K562 (cell line): ENCODE measurements at regions not wholly inside any gene's neighbourhood (a gene's known extent, or its start where the extent isn't known, plus 50 kb on each side); places are given as distances from the start of the nearest gene placed in this dataset.

Source experiments
- ASH1L ChIP-seq: fragments of 450-650 bp; IDR thresholded peaks from 2 replicates; pipeline ENCODE4 v1.6.1; 2018; ENCODE audit warnings: borderline replicate concordance, mild to moderate bottlenecking, low read depth; ENCODE audit not compliant: partially characterized antibody
- ETV1 ChIP-seq: fragments of 450-650 bp; conservative IDR thresholded peaks from 2 replicates; pipeline ENCODE4 v1.6.1; 2016; ENCODE audit warnings: missing genetic modification characterization, control low read depth, low read depth, missing compliant biosample characterization
- FOSL1 ChIP-seq: fragments of 200-800 bp; sonication (Bioruptor generic); conservative IDR thresholded peaks from 2 replicates; pipeline ENCODE4 v1.6.1; 2016; ENCODE audit warnings: missing genetic modification characterization, missing compliant biosample characterization
- GABPB2 ChIP-seq: fragments of 250-450 bp; sonication (Bioruptor Pico); conservative IDR thresholded peaks from 2 replicates; pipeline ENCODE4 v1.5.1; 2021; ENCODE audit warnings: mild to moderate bottlenecking
- KLF13 ChIP-seq: fragments of 450-650 bp; IDR thresholded peaks from 2 replicates; pipeline ENCODE4 v1.6.1; 2016; ENCODE audit warnings: missing genetic modification characterization, low read depth, mild to moderate bottlenecking, missing compliant biosample characterization, moderate library complexity, borderline replicate concordance
- SRSF1 ChIP-seq: fragments of 200-400 bp; formaldehyde crosslinking; IDR thresholded peaks from 2 replicates; pipeline ENCODE4 v1.6.1; 2017; ENCODE audit warnings: mild to moderate bottlenecking, low read depth, low read length, moderate library complexity
- ZNF217 ChIP-seq: sonication (generic); formaldehyde crosslinking; IDR thresholded peaks from 2 replicates; pipeline ENCODE4 v1.8.0; 2022; ENCODE audit warnings: mild to moderate bottlenecking, missing genetic modification reagents
- TF ChIP-seq, protein P1 (sequence below), 2 experiments: fragments of 450-650 bp; IDR thresholded peaks; 2 replicates each; pipeline ENCODE4 v1.6.1; 2018; ENCODE audit warnings: mild to moderate bottlenecking in 2 of 2, low read depth in 1 of 2; ENCODE audit not compliant: partially characterized antibody in 2 of 2
- TF ChIP-seq, protein P2 (sequence below): fragments of 200-800 bp; sonication (Bioruptor generic); IDR thresholded peaks from 2 replicates; pipeline ENCODE4 v1.6.1; 2016; ENCODE audit warnings: missing genetic modification characterization, missing compliant biosample characterization
- TF ChIP-seq, protein P3 (sequence below): sonication (generic); formaldehyde crosslinking; IDR thresholded peaks from 2 replicates; pipeline ENCODE4 v1.8.0; 2022; ENCODE audit warnings: mild to moderate bottlenecking, low read depth, missing genetic modification reagents
- TF ChIP-seq, protein P4 (sequence below): fragments of 250-450 bp; sonication (Bioruptor Pico); IDR thresholded peaks from 2 replicates; pipeline ENCODE4 v1.4.0; 2020

DNA sequence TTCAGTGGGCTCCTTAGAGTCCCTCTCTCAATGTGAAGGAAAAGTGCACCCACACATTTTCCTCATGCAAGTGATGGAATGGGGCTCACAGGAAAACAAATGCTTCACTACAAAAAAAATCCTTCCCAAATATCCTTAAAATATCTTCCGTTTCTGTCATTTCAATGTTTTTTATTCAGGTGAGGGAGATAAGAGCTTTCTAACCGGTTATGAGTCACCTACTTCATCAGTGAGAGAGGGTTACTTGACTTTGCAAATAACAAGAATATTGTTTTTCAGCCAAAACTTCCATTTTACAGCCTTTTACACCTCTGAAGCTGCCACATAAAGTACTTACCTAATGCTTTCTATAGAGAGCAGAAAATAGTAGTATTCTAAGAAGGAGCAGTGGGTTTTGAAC, 98.3 kb upstream of the CD55 start (continued):
- TF ChIP-seq, protein P1, sequence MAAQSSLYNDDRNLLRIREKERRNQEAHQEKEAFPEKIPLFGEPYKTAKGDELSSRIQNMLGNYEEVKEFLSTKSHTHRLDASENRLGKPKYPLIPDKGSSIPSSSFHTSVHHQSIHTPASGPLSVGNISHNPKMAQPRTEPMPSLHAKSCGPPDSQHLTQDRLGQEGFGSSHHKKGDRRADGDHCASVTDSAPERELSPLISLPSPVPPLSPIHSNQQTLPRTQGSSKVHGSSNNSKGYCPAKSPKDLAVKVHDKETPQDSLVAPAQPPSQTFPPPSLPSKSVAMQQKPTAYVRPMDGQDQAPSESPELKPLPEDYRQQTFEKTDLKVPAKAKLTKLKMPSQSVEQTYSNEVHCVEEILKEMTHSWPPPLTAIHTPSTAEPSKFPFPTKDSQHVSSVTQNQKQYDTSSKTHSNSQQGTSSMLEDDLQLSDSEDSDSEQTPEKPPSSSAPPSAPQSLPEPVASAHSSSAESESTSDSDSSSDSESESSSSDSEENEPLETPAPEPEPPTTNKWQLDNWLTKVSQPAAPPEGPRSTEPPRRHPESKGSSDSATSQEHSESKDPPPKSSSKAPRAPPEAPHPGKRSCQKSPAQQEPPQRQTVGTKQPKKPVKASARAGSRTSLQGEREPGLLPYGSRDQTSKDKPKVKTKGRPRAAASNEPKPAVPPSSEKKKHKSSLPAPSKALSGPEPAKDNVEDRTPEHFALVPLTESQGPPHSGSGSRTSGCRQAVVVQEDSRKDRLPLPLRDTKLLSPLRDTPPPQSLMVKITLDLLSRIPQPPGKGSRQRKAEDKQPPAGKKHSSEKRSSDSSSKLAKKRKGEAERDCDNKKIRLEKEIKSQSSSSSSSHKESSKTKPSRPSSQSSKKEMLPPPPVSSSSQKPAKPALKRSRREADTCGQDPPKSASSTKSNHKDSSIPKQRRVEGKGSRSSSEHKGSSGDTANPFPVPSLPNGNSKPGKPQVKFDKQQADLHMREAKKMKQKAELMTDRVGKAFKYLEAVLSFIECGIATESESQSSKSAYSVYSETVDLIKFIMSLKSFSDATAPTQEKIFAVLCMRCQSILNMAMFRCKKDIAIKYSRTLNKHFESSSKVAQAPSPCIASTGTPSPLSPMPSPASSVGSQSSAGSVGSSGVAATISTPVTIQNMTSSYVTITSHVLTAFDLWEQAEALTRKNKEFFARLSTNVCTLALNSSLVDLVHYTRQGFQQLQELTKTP (IDR thresholded peaks at IDR 0.05; ENCODE audit: low read depth in 1 of 2, partially characterized antibody in 2 of 2), result no peak
- TF ChIP-seq GABPB2 (CRISPR knock-in tag) (no peak), ETV1 (tag) (peak; percentile 52), SRSF1 (no peak), FOSL1 (peak; percentile 92), ASH1L (no peak), ZNF217 (CRISPR knock-in tag) (no peak), KLF13 (no peak)
- TF ChIP-seq, protein P2, sequence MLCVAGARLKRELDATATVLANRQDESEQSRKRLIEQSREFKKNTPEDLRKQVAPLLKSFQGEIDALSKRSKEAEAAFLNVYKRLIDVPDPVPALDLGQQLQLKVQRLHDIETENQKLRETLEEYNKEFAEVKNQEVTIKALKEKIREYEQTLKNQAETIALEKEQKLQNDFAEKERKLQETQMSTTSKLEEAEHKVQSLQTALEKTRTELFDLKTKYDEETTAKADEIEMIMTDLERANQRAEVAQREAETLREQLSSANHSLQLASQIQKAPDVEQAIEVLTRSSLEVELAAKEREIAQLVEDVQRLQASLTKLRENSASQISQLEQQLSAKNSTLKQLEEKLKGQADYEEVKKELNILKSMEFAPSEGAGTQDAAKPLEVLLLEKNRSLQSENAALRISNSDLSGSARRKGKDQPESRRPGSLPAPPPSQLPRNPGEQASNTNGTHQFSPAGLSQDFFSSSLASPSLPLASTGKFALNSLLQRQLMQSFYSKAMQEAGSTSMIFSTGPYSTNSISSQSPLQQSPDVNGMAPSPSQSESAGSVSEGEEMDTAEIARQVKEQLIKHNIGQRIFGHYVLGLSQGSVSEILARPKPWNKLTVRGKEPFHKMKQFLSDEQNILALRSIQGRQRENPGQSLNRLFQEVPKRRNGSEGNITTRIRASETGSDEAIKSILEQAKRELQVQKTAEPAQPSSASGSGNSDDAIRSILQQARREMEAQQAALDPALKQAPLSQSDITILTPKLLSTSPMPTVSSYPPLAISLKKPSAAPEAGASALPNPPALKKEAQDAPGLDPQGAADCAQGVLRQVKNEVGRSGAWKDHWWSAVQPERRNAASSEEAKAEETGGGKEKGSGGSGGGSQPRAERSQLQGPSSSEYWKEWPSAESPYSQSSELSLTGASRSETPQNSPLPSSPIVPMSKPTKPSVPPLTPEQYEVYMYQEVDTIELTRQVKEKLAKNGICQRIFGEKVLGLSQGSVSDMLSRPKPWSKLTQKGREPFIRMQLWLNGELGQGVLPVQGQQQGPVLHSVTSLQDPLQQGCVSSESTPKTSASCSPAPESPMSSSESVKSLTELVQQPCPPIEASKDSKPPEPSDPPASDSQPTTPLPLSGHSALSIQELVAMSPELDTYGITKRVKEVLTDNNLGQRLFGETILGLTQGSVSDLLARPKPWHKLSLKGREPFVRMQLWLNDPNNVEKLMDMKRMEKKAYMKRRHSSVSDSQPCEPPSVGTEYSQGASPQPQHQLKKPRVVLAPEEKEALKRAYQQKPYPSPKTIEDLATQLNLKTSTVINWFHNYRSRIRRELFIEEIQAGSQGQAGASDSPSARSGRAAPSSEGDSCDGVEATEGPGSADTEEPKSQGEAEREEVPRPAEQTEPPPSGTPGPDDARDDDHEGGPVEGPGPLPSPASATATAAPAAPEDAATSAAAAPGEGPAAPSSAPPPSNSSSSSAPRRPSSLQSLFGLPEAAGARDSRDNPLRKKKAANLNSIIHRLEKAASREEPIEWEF (CRISPR knock-in tag), result no peak
- TF ChIP-seq, protein P3, sequence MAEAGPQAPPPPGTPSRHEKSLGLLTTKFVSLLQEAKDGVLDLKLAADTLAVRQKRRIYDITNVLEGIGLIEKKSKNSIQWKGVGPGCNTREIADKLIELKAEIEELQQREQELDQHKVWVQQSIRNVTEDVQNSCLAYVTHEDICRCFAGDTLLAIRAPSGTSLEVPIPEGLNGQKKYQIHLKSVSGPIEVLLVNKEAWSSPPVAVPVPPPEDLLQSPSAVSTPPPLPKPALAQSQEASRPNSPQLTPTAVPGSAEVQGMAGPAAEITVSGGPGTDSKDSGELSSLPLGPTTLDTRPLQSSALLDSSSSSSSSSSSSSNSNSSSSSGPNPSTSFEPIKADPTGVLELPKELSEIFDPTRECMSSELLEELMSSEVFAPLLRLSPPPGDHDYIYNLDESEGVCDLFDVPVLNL (CRISPR knock-in tag), result no peak
- TF ChIP-seq, protein P4, sequence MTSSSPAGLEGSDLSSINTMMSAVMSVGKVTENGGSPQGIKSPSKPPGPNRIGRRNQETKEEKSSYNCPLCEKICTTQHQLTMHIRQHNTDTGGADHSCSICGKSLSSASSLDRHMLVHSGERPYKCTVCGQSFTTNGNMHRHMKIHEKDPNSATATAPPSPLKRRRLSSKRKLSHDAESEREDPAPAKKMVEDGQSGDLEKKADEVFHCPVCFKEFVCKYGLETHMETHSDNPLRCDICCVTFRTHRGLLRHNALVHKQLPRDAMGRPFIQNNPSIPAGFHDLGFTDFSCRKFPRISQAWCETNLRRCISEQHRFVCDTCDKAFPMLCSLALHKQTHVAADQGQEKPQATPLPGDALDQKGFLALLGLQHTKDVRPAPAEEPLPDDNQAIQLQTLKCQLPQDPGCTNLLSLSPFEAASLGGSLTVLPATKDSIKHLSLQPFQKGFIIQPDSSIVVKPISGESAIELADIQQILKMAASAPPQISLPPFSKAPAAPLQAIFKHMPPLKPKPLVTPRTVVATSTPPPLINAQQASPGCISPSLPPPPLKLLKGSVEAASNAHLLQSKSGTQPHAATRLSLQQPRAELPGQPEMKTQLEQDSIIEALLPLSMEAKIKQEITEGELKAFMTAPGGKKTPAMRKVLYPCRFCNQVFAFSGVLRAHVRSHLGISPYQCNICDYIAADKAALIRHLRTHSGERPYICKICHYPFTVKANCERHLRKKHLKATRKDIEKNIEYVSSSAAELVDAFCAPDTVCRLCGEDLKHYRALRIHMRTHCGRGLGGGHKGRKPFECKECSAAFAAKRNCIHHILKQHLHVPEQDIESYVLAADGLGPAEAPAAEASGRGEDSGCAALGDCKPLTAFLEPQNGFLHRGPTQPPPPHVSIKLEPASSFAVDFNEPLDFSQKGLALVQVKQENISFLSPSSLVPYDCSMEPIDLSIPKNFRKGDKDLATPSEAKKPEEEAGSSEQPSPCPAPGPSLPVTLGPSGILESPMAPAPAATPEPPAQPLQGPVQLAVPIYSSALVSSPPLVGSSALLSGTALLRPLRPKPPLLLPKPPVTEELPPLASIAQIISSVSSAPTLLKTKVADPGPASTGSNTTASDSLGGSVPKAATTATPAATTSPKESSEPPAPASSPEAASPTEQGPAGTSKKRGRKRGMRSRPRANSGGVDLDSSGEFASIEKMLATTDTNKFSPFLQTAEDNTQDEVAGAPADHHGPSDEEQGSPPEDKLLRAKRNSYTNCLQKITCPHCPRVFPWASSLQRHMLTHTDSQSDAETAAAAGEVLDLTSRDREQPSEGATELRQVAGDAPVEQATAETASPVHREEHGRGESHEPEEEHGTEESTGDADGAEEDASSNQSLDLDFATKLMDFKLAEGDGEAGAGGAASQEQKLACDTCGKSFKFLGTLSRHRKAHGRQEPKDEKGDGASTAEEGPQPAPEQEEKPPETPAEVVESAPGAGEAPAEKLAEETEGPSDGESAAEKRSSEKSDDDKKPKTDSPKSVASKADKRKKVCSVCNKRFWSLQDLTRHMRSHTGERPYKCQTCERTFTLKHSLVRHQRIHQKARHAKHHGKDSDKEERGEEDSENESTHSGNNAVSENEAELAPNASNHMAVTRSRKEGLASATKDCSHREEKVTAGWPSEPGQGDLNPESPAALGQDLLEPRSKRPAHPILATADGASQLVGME, result no peak
